A673 (cell line): ENCODE measurements at regions not wholly inside any gene's neighbourhood (a gene's known extent, or its start where the extent isn't known, plus 50 kb on each side); places are given as distances from the start of the nearest gene placed in this dataset.

Source experiments
- CTCF ChIP-seq: fragments of 300-800, 200-600 bp; sonication (generic); conservative IDR thresholded peaks from 2 replicates; pipeline ENCODE4 v1.5.1; 2017; ENCODE audit warnings: low read depth, mild to moderate bottlenecking, antibody characterized with exemption, low read length, moderate library complexity, mixed read lengths
- EZH2 ChIP-seq: fragments of 200-600 bp; sonication (generic); IDR thresholded peaks from 2 replicates; pipeline ENCODE4 v1.6.1; 2017; ENCODE audit warnings: borderline replicate concordance, low read depth, mild to moderate bottlenecking, mixed read lengths, antibody characterized with exemption, low read length; ENCODE audit not compliant: poor library complexity, severe bottlenecking

GRCh38 chr10:9901971-9902370, 1115.7 kb upstream of the CELF2 start:
- TF ChIP-seq CTCF (no peak), EZH2 (no peak)
